HG03039 (cell line): ENCODE measurements at regions not wholly inside any gene's neighbourhood (a gene's known extent, or its start where the extent isn't known, plus 50 kb on each side); places are given as distances from the start of the nearest gene placed in this dataset.

Source experiments
- ATAC-seq: cut with Tn5 transposase; IDR thresholded peaks from one replicate; pipeline ENCODE4 v1.9.1; 2021; ENCODE audit warnings: mild to moderate bottlenecking, moderate library complexity; ENCODE audit not compliant: unreplicated experiment

DNA sequence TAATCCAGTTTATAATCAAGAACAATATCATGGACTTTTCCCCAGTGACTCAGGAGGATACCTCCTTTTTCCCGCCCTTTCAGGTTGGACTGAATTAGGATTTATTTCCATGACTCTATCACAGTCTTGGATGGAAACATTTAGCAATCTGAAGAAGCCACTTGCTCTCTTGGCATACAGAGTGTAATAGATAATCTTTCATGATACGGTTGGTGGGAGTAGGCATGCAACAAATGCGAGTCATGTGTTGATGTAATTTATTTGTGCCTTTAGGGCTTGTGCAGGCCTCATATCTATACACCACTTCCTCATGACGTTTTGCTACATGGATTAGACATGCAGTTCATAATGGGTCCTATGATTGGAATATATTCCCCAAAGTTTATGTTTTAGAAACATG is 54.2 kb upstream of the MCTP2 start:
- no peak for ATAC-seq

DNA sequence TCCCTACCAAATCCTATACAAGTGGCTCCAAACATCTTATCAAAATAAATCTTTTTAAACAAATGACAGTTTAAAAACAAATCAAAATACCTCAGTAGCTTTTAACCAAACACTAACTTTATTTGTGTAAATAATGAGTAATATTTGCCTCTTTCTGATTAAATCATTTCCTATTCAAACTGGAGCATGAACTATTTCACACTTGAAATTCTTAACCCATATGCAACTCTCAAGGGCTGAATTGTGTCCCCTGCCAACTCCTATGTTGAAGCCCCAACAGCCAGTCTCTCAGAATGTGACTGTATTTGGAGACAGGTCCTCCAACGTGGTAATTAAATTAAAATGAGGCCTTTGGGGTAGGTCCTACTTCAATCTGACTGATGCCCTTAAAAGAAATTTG is 55.9 kb upstream of the MCTP2 start:
- no peak for ATAC-seq

DNA sequence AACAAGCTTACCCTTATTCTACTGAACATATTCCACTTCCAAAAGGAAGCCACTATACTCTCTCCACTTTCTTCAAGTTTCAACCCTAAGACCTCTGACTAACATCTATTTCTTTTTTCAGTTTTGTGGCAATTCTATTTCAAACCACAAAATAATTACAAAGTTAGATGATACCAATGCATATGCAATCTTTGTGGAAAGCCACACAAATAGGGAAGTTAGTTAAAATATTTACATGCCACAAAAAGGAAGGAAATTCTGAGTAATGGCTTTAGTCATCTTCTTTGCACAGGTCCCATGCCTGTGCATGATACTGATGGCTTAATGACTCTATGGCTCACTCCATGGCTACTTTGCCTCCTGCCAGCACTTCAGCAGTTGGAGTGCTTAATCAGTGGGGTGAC is 57.0 kb upstream of the MCTP2 start:
- ATAC-seq = peak; percentile 78

DNA sequence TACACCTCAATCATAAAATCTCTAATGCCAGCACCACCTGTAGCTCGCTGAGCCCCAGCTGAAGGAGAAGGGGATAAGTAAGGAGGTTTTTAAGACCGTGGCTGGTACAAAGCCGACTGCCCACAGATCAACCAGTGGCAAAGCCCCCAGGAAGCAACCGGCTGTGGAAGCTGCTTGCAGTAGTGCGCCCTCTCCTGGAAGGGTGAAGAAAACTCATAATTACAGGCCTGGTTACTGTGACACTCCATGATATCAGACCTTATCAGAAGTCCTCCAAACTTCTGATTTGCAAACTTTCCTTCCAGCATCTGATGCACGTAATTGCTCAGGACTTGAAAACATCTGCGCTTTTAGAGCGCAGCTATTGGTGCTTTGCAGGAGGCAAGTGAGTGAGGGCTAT is 63.1 kb upstream of the MCTP2 start:
- ATAC-seq = no peak

DNA sequence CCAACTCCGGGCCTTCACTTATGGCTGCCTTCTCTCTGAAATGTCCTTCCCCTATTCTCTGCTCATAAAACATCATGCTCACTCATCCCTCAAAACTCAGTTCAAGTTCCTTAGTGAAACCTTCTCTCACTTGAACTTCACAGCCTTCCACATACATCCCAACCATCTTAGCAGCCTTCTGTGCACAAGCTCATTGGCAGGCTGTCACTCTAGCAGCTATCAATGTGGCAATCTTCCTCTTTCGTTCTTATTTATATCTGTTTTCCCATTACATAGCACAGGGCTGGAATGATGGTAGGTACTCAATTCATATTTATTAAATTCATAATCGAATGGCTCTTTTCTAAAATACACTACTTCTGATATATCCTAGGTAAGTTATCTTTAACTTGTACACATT is 66.4 kb upstream of the MCTP2 start:
- ATAC-seq = no peak

DNA sequence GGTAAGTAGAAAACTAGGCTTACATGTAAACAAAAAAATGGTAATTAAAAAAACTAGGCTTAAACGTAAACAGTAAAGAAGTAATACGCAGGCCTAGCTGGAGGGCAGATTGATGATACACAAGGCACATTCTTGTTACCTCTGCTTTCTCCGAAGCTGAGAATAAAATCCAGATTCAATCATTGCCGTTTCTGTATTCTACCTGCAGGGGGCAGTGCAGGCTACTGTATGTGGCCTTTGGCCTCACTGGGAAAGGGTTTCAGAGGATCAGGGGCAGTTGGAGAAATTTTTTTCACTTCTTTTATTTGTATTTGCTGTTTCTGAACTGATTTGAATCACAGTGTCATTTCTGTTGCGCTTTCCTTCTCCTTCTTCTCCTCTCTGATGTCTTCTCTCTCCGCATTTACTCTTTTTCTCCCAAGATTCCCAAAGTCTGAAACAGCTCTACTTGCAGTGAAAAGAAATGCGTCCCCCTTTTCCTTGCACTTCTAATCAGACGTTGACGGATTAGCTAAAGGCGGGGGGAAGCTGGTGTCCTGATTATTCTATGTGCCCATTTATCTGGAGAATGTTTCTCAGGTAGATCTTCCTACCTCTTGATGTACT is 67.1 kb upstream of the MCTP2 start:
- no peak for ATAC-seq

DNA sequence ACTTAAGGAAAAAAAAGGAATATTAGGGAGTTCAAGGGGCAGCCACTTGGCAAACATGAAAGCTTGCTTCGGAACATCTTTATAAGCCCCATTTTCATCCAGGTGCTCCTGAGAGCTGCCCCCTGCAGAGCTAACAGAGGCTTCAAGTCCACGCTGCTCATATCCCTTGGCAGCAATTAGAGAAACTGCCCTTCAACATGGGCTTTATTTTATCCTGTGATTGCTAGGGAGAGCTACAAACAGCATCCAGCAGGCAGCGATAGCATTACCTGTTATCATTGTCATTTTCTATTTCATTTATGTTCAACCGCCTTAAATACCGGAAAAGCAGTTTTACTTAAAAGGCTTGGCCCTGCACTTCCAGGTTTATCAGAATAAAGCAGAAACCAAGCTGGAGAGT is 68.4 kb upstream of the MCTP2 start:
- ATAC-seq = no peak

DNA sequence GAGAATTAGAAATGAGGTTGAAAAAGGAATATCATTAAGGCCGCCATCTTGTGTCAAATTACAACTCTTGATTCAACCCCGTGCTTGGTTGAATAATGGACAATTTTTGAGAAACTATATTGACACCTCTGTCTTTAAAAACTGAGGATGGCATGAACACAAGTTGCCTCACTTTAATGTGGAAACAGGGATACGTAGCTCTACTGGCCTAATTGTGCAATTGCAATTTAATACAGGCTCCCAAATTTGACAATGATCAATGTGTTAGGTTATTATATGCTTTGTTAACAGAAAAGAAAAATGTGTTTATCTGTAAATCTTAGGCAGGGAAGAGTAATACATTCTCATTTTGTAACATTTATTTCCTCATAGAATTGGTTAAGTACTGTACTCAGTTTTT is 77.1 kb upstream of the MCTP2 start:
- no peak for ATAC-seq

DNA sequence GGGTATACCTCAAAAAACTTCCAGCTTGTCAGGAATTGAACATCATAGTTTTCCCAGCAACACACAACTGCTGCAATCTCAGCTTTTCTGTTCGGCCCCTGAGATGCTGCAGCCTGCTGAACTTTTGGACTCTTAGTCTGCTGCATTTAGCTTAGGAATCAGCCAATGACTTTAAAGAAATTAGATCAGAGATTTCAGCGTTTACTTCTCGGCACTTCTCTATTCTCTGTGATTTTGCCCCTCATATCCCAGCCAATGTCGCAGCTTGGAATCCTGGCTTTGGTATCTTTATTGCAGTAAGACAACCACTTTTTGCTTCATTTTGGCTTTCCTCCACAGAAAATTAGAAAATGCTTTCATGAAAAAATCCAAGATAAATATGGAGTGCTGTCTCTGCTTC is 86.3 kb upstream of the MCTP2 start:
- ATAC-seq = no peak

DNA sequence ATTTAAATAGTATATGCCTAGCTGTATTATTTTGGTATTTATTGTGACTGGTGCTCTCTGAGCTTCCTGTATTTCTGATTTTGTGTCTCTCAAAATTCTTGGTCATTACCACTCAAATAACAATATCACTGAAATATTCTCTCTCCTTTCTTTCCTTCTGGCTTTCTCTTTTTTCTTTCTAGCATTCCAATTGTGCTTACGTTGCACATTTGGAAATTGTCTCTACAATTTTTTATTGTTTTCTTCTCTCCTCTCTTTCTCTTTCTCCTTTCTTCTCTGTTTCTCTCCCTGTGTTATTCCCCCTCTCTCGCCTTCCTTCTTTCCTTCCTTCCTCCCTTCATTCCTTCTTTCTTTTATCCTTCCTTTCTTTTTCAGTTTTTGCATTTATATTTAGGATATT is 89.6 kb upstream of the MCTP2 start:
- no peak for ATAC-seq

DNA sequence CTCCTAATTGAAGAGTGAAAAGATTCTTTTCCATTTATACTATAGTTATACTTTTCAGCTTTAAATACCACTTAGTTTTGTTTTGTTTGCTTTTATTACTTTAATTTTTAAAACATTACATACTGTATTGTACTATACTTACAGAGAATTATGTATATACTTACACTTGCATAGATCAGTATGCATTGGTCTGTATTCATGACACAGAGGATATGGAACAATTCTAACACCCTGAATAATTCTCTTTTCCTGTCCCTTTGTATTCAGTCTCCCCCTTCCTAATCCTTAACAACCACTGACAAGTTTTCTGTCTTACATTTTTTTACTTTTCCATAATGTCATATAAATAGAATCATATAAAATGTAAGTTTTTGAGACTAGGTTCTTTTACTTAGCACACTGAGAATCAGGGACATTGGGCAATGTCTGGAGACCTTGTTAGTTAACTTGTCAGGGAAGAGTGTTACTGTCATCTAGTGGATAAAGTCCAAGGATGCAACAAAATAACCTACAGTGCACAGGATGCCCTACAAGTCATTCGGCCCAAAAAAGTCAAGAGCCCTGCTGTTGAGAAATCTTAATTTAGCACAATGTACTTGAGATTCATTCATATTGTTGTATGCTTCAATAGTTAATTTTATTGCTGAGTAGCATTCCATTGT is 95.7 kb upstream of the MCTP2 start:
- no peak for ATAC-seq

DNA sequence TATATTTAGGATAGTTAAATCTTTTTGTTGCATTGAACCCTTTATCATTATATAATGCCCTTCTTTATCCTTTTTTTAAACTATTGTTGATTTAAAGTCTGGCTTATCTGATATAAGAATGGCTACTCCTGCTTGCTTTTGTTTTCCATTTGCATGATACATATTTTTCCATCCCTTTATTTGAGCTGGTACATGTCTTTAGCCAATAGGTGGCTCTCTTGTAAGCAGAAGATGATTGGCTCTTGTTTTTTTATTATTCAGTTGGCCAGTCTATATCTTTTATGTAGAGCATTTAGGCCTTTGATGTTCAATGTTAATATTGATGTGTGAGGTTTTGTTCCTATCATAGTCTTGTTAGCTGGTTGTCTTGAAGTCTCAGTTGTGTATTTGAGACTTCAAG is 99.5 kb upstream of the MCTP2 start:
- no peak for ATAC-seq

DNA sequence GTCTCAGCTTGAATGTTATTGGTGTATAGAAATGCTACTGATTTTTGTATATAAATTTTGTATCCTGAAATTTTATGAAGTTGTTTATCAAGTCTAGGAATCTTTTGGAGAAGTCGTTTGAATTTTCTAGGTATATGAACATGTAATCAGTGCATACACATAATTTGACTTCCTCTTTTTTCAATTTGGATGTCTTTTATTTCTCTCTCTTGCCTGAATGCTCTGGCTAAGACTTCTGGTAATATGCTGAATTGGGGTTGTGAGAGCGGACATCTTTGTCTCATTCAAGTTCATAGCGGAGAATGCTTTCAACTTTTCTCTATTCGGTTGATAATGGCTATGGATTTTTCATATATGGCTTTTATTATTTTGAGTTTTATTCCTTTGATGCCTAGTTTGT is 100.9 kb upstream of the MCTP2 start:
- ATAC-seq = no peak

DNA sequence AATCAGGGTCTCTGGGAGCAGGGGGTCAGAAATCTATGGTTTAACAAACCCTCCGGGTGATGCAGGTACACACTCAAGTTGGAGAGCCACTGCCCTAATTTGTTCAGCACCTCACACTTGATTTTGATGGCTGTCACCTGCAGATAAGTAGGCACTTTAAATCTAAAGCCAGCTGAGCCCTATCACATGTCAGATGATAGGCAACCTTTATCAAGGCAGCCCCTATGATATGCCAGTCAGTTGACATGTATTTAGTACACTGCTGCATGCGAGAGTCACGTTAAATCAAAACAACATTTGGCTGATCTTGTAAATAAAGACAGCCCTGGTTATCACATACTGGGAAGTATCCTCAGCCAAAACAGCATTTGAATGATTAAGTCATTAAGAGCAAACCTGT is 104.4 kb upstream of the MCTP2 start:
- ATAC-seq = no peak

DNA sequence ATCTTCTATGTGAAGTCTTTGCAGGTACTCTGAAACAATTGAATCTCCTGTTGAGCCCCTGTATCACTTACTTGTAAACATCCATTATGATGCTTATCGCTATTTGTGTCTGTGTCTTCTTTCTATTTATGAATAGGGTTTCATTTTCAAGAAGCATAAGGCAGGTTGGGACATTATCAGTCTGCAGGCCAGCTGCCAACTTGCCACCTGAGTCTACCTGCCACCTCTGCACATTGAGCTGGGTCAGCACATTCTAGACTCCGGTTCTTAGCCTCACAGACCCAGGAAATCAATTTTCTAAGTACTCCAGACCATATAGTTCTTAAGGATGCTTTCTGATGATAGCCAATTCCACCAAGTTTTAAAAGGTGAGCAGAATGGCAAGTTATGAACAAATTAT is 105.7 kb upstream of the MCTP2 start:
- no peak for ATAC-seq

DNA sequence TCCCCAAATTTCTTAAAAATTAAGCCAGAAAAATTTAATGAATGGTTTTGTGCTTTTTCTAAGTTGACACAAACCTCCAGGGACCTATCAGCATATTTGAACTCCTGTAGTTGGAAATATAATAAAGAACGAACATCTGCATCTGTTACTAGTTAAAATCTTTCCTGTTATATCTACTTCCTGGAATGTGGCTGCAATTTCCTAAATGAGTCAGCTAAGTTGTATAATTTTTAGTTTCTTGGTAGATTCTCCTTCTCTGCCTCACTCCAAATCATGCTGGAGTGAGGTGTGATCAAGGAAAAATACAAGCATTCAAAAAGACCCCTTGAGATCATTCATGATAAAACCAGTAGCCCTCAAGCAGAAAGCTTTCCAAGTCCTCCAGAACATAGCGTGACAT is 106.2 kb upstream of the MCTP2 start:
- no peak for ATAC-seq

DNA sequence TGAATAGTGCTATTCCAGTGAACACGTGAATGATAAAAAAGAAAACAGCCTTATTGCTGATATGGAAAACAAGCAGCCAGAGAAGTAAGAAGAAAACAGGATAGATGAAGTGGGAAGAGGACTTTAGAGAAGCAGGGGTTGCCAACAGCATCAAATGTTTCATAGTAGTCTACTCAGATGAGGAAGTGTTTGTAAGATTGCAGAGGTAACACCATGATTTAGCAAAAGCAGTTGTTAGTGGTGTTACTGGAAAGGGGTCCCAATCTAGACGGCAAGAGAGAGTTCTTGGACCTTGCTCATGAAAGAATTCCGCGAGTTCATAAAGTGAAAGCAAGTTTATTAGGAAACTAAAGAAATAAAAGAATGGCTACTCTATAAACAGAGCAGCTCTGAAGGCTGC is 108.8 kb upstream of the MCTP2 start:
- no peak for ATAC-seq

DNA sequence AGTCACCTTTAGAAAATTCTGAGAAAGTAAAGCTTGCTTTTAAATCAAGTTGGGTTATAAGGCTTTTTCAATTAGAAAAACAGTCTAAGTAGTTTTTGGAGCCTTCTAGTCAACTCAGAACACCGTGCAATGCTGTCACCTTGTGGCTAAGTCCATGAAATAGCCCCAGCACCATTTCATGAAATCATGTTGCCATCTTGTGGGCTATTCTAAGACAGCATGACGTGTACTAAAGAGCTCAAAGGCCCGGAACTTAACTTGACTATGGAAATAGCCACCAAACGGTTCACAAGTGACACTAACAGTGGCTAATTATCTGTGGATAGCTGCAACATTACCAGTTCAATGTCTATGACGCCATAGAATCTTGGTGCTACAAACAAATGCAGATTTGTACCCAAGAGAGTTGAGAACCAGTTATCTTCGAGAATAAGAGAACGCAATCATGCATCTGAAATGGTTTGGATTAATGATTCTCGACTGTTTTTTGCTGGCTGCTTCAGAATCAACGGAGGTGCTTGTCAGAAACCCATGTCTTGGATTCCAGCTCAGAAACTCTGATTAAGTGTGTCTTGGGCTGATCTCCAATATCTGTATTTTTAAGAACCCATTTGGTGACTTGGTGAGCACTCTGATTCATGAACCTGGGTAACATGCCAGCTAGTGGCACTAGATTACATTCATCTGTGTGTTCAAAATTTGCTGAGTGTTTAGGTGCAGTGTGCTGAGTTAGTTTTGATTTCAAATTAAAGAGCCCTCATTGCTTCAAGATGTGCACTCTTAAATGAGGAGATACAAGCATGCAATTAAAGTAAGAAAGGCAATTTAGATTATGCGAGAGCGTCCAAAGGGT is 111.2 kb upstream of the MCTP2 start:
- peak; percentile 99 for ATAC-seq

DNA sequence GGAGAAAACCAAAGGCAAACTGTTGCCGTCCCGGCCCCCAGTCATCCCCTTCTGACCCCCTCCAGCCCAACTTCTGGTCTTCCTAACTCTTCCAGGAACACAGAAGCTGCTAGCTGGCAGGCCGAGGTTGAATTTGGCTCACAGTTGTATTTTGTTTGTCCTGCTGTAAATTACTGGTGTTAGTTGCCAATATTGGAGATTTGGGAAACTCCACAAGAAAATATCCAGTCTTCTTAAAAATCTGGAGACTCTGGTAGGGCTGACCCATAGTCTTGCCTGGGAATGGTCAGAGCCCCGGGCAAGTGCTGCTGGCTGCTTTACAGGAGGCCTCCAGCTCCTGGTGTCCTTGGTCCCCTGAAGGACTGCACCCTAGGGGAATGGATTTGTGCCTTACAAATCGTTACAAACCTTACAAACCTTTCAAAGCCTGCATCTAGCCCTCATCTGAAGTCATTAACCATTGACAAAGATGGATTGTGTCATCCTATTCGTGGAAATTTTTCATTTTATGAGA is 112.0 kb upstream of the MCTP2 start:
- no peak for ATAC-seq

DNA sequence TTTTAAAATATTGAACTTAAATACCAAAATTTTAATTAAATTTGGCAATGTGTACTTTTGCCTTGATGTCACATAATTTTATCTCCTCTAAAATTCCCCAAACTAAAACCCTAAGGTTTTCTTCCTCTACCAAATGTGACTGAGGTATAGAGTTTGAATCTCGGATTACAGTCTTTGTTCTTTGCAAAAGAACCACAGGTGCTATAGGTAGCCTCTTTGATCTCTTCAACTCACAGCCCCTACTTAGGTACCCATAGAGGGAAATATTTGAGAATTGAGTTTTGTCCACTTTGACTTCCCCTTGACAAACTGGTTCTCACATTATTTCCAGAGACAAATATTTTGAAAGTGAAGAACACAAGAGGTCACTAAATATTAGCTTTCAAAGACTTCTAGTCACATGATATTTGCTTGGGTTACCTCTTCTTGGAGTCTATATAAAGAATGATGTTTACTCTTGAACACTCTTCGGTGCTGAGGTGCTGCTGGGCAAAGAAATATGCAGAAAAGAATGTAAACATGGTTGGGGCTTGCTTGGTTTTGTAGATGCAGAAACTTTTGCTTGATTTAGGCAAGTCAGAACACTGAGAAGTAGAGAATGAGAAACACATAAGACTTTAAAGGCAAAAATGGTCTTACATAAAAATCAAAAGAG is 120.8 kb upstream of the MCTP2 start:
- ATAC-seq = no peak

DNA sequence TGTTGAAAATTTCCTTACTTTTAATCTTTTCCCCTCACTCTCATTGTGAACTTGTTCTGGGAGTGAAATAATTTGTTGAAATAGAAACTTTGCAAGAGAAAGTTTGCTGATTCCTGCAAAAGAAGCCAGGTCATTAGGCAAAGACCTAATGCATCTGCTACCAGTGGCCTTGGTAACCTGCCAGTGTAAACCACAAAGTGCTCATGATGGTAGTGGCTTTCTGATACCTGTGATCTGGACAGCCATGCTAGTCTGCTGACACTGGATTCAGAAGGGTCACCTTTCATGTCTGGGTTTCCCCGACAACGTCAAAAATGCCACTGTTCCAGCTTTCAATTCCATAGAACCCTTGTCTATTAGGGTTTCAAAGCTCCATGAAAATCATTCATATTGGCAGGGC is 123.7 kb upstream of the MCTP2 start:
- no peak for ATAC-seq

DNA sequence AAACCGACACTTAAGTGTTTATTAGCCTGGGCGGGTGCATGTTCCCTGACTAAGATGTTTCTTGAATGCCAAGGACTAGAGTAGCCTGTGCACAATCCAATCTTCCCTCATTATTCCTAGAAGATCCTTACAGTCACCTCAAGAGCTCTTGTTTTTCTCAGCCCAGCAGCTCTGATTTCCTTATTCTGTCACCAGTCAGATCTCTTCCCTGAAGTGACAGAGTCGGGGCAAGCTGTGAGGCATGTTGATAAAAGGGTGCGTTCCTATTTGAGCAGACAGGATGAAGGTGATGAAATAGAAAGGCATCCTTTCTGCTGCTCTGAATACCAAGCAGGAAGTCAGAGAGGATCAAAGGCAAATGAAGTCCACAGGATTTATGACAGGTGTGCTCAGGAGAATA is 125.6 kb upstream of the MCTP2 start:
- no peak for ATAC-seq
